AG04450 (cell line): ENCODE measurements at regions not wholly inside any gene's neighbourhood (a gene's known extent, or its start where the extent isn't known, plus 50 kb on each side); places are given as distances from the start of the nearest gene placed in this dataset.

Experiments
- CTCF ChIA-PET: fragments of 300-600, 350-600 bp; formaldehyde crosslinking; extraction: SDS; loops from one replicate; lab custom pipeline; 2022; ENCODE audit warnings: antibody characterized with exemption, inconsistent platforms; lab: Charles Lee
- POLR2A ChIA-PET: fragments of 350-600 bp; formaldehyde crosslinking; extraction: SDS; loops from one replicate; lab custom pipeline; 2021; ENCODE audit warnings: antibody characterized with exemption, inconsistent platforms; lab: Yijun Ruan, JAX
- DNase-seq: peaks from one replicate; pipeline ENCODE4 v3.0.0-alpha.2; 2011; ENCODE audit warnings: low read depth, low spot score
- H3K27ac ChIP-seq: one replicate; pipeline ENCODE4 v1.5.1; 2012; ENCODE audit warnings: low read depth, low read length, control low read depth
- H3K27me3 ChIP-seq: one replicate; pipeline ENCODE4 v1.6.0; 2012; ENCODE audit warnings: low read length; ENCODE audit not compliant: control insufficient read depth, insufficient read depth
- H3K4me3 ChIP-seq: 2 replicates; pipeline ENCODE4 v1.5.1; 2011; ENCODE audit warnings: mild to moderate bottlenecking, low read depth, low read length, control low read depth
- H3K9me3 ChIP-seq: 2 replicates; pipeline ENCODE4 v1.5.1; 2012; ENCODE audit warnings: low read length; ENCODE audit not compliant: control insufficient read depth, insufficient read depth
- TF ChIP-seq, protein P1 (sequence below): IDR thresholded peaks from 2 replicates; pipeline ENCODE4 v1.5.1; 2011; ENCODE audit warnings: low read depth, low read length, control low read depth, inconsistent platforms

DNA sequence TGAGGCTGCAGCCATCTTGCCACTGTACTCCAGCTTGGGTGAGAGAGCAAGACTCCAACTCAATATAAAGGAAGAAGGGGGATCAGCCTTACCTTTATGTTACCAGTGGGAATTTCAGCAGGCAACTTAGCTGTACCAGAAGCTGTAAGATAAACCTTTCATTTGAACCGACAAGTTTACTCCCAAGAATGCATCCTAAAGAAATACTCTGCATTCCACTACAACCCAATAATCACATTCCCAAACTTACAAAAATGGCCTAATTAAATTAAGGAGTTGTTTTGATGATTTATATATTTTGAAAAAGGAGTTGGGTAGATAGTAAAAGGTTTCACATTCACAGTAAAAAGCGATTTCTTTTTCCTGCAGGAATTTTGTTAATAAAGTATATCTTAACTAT is 241.4 kb downstream of the TTC8 start:
- H3K27ac ChIP-seq, result no peak overlapping the region
- CTCF ChIA-PET, result no interaction called here
- H3K9me3 ChIP-seq, result no peaks in the 10 kb centered on the region
- peaks cover 7% of the 10 kb centered on the region for H3K27me3 ChIP-seq
- TF ChIP-seq, protein P1, sequence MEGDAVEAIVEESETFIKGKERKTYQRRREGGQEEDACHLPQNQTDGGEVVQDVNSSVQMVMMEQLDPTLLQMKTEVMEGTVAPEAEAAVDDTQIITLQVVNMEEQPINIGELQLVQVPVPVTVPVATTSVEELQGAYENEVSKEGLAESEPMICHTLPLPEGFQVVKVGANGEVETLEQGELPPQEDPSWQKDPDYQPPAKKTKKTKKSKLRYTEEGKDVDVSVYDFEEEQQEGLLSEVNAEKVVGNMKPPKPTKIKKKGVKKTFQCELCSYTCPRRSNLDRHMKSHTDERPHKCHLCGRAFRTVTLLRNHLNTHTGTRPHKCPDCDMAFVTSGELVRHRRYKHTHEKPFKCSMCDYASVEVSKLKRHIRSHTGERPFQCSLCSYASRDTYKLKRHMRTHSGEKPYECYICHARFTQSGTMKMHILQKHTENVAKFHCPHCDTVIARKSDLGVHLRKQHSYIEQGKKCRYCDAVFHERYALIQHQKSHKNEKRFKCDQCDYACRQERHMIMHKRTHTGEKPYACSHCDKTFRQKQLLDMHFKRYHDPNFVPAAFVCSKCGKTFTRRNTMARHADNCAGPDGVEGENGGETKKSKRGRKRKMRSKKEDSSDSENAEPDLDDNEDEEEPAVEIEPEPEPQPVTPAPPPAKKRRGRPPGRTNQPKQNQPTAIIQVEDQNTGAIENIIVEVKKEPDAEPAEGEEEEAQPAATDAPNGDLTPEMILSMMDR, result no peak
- DNase-seq, result no peak
- POLR2A ChIA-PET, result no interaction called here
- no peak overlapping the region for H3K4me3 ChIP-seq

DNA sequence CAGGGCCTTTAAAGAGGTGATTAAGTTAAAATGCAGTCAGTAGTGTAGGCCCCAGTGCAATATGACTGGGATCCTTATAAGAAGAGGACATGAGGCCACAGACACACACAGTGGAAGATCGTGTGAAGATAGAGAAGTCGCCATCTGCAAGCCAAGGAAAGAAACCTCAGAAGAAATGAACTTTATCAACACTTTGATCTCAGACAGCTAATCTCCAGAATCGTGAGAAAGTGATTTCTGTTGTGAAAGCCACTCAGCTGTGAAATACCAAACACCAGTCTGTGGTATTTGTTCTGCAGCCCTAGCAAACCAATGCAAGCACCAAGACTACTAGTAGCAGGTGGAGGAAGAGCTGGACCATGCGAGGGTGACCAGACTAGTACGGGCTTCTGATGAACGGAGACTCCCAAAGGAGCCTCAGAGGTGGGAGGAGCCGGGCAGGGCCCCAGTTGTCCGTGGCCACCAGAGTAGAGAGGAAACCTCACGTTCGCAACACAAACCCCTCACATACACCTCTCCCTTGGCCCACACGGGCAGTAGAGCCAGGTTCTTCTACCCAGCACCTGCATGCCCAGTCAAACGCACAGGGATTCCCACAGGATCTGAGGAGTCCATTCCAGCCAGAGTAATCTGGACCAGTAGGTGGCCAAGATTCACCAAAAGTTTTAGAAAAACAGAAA is 243.0 kb downstream of the TTC8 start:
- H3K27me3 ChIP-seq, result peaks cover 4% of the 10 kb centered on the region
- ChIA-PET CTCF (interaction anchor here (0.6 kb wide), 1 partner anchor 140 kb away, joined by 4 read pairs; no protein-coding TSS in a partner anchor), POLR2A (no interaction called here)
- no peak for DNase-seq
- no peak overlapping the region for H3K4me3 ChIP-seq
- H3K9me3 ChIP-seq, result no peaks in the 10 kb centered on the region
- TF ChIP-seq, protein P1, result no peak
- no peak overlapping the region for H3K27ac ChIP-seq

DNA sequence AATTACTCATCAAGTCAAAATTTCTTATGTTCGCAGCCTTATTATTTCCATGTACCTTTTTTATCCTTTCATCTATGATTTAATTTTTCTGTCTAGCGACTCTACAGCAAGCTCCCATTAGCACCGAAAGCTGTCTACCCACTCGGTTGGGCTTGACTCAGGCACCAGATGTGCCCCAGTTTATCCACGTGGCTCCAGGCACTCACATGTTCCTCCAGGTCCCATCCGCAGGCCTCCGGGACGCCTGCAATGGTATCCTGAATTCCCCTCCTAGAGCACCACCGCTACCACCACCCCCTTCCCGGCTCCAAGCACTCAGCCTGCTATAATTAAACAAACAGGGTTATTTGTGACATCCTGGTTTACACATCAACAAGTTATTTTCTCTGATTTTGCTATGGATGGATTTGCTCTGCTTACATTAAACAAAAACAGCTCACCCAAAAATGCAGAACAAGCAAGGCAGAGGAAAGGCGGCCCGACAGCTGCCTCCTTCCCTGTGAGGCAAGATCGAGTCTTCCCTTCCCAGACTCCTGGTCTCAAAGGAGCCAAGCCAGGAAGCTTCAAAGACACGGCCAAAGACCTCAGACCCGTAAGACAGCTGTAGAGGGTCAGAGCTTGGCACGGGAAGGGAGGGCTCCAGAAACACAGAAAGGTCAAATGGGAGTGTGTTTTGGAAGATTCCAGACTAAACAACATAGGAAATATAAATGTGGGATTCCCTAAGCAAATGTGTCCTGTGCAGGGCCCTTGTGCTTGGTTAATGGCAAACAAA is 253.8 kb downstream of the TTC8 start:
- DNase-seq, result no peak
- no peak overlapping the region for H3K27ac ChIP-seq
- POLR2A ChIA-PET, result no interaction called here
- H3K9me3 ChIP-seq, result no peaks in the 10 kb centered on the region
- H3K4me3 ChIP-seq, result no peak overlapping the region
- CTCF ChIA-PET, result no interaction called here
- H3K27me3 ChIP-seq, result peaks cover 18% of the 10 kb centered on the region
- TF ChIP-seq, protein P1, result no peak

DNA sequence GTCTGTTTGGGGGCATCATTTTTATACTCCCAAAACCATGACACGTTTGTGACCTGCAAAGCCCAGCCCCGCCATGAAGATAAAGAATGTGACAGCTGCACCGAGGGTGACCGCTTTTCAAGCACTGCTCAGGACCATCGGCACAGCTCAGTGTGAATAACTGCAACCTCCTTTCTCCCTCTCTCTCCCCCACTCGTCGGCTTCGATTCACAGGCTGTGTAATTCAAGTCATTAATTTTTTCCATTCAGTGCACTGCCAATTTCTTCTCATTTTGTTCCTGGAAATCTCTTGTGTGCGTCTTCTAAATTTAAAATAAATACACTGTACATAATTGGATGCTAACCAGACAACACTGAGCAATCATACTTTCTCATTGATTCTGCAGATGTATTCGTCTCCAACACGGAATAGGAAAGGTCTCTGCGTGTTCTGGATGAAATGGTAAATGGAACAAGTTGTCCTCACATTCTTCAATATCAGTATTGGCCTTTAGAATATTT is 260.8 kb downstream of the TTC8 start:
- H3K27me3 ChIP-seq, result peaks cover 6% of the 10 kb centered on the region
- TF ChIP-seq, protein P1, result no peak
- no peak for DNase-seq
- ChIA-PET POLR2A (no interaction called here), CTCF (no interaction called here)
- no peak overlapping the region for H3K27ac ChIP-seq
- H3K4me3 ChIP-seq, result no peak overlapping the region
- no peaks in the 10 kb centered on the region for H3K9me3 ChIP-seq
